GM23338 (cell line): ENCODE measurements at regions not wholly inside any gene's neighbourhood (a gene's known extent, or its start where the extent isn't known, plus 50 kb on each side); places are given as distances from the start of the nearest gene placed in this dataset.

Source experiments
- CREB1 ChIP-seq: fragments of 250-450 bp; sonication (Bioruptor Pico); IDR thresholded peaks from 2 replicates; pipeline ENCODE4 v1.5.0; 2020; ENCODE audit warnings: low read depth, mild to moderate bottlenecking, moderate library complexity
- EZH2 ChIP-seq: fragments of 200-600 bp; sonication (generic); IDR thresholded peaks from one replicate; pipeline ENCODE4 v1.8.0; 2017; ENCODE audit warnings: antibody characterized with exemption, mild to moderate bottlenecking, low read depth; ENCODE audit not compliant: unreplicated experiment
- STAT1 ChIP-seq: IDR thresholded peaks from one replicate; pipeline ENCODE4 v1.6.1; 2016; ENCODE audit warnings: antibody characterized with exemption; ENCODE audit not compliant: unreplicated experiment
- TF ChIP-seq, protein P1 (sequence below), 2 experiments: fragments of 200-600 bp in 1 of 2; sonication (generic) in 1 of 2; conservative IDR thresholded peaks; 2 replicates each; pipeline versions ENCODE4 v1.5.1 to v1.6.1; 2016 to 2017; ENCODE audit warnings: antibody characterized with exemption in 2 of 2, low read depth in 2 of 2, mild to moderate bottlenecking in 2 of 2, moderate library complexity in 1 of 2
- TF ChIP-seq, protein P2 (sequence below): IDR thresholded peaks from one replicate; pipeline ENCODE4 v1.6.1; 2018; ENCODE audit warnings: antibody characterized with exemption; ENCODE audit not compliant: unreplicated experiment

DNA sequence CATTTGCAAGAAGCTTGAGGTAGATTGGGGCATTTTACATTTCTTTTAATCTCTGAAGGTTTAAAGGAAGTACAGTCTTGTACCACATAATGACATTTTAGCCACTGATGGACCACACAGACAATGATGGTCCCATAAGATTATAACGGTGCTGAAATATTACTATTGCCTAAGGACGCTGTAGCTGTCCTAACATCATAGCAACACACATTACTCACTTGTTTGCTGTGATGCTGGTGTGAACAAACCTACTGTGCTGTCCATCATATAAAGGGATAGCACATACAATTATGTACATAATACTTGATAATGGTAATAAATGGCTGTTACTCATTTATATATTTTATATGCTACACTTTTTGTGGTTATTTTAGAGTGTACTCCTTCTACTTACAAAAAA is 127.1 kb upstream of the CPNE8 start:
- TF ChIP-seq, protein P1, sequence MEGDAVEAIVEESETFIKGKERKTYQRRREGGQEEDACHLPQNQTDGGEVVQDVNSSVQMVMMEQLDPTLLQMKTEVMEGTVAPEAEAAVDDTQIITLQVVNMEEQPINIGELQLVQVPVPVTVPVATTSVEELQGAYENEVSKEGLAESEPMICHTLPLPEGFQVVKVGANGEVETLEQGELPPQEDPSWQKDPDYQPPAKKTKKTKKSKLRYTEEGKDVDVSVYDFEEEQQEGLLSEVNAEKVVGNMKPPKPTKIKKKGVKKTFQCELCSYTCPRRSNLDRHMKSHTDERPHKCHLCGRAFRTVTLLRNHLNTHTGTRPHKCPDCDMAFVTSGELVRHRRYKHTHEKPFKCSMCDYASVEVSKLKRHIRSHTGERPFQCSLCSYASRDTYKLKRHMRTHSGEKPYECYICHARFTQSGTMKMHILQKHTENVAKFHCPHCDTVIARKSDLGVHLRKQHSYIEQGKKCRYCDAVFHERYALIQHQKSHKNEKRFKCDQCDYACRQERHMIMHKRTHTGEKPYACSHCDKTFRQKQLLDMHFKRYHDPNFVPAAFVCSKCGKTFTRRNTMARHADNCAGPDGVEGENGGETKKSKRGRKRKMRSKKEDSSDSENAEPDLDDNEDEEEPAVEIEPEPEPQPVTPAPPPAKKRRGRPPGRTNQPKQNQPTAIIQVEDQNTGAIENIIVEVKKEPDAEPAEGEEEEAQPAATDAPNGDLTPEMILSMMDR (conservative IDR thresholded peaks at IDR 0.05; ENCODE audit: low read depth in 2 of 2): no peak
- TF ChIP-seq STAT1 (no peak), CREB1 (CRISPR knock-in tag) (no peak), EZH2 (no peak)
- TF ChIP-seq, protein P2, sequence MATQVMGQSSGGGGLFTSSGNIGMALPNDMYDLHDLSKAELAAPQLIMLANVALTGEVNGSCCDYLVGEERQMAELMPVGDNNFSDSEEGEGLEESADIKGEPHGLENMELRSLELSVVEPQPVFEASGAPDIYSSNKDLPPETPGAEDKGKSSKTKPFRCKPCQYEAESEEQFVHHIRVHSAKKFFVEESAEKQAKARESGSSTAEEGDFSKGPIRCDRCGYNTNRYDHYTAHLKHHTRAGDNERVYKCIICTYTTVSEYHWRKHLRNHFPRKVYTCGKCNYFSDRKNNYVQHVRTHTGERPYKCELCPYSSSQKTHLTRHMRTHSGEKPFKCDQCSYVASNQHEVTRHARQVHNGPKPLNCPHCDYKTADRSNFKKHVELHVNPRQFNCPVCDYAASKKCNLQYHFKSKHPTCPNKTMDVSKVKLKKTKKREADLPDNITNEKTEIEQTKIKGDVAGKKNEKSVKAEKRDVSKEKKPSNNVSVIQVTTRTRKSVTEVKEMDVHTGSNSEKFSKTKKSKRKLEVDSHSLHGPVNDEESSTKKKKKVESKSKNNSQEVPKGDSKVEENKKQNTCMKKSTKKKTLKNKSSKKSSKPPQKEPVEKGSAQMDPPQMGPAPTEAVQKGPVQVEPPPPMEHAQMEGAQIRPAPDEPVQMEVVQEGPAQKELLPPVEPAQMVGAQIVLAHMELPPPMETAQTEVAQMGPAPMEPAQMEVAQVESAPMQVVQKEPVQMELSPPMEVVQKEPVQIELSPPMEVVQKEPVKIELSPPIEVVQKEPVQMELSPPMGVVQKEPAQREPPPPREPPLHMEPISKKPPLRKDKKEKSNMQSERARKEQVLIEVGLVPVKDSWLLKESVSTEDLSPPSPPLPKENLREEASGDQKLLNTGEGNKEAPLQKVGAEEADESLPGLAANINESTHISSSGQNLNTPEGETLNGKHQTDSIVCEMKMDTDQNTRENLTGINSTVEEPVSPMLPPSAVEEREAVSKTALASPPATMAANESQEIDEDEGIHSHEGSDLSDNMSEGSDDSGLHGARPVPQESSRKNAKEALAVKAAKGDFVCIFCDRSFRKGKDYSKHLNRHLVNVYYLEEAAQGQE: no peak
